Endothelial cell of umbilical vein (primary cell): ENCODE measurements at regions not wholly inside any gene's neighbourhood (a gene's known extent, or its start where the extent isn't known, plus 50 kb on each side); places are given as distances from the start of the nearest gene placed in this dataset.
"Not testable (repeated sequence)": the region's sequence is repeated elsewhere in the genome, so short reads cannot be mapped to it uniquely, and the experiment has no call there.

ENCODE experiments used
- MYC ChIP-seq: IDR thresholded peaks from one replicate; pipeline ENCODE4 v1.6.1; 2011; ENCODE audit warnings: mild to moderate bottlenecking, low read depth, low read length
- POLR2A ChIP-seq: IDR thresholded peaks from 2 replicates; pipeline ENCODE4 v1.6.1; 2012; ENCODE audit warnings: low read depth, mild to moderate bottlenecking, control low read depth, low read length
- POLR2AphosphoS5 ChIP-seq: IDR thresholded peaks from 2 replicates; pipeline ENCODE4 v1.6.1; 2012; ENCODE audit warnings: low read depth, mild to moderate bottlenecking, control low read depth, low read length, moderate library complexity; ENCODE audit not compliant: insufficient read depth
- TF ChIP-seq, protein P1 (sequence below), 2 donors: IDR thresholded peaks; 1 replicate in 1 of 2; 2 replicates in 1 of 2; pipeline ENCODE4 v1.5.1; 2011; ENCODE audit warnings: low read length in 2 of 2, mild to moderate bottlenecking in 2 of 2, moderate library complexity in 2 of 2, control low read depth in 1 of 2, inconsistent platforms in 1 of 2, low read depth in 1 of 2; ENCODE audit not compliant: insufficient read depth in 1 of 2; ENCODE audit errors: extremely low read depth in 1 of 2

DNA sequence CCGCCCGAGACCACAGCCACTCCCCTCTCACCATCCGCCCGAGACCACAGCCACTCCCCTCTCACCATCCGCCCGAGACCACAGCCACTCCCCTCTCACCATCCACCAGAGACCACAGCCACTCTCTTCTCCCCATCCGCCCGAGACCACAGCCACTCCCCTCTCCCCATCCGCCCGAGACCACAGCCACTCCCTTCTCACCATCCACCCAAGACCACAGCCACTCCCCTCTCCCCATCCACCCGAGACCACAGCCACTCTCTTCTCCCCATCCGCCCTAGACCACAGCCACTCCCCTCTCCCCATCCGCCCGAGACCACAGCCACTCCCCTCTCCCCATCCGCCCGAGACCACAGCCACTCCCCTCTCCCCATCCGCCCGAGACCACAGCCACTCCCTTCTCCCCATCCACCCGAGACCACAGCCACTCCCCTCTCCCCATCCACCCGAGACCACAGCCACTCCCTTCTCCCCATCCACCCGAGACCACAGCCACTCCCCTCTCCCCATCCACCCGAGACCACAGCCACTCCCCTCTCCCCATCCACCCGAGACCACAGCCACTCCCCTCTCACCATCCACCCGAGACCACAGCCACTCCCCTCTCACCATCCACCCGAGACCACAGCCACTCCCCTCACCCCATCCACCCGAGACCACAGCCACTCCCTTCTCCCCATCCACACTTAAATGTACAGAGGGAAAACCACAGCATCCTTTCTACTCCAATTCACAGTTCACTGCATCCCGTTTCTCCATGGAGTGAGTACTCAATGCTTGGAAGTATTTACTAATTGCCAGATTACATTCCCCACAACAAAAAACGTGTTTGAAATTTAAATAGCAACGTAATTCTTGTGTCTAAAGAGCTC lies 83.5 kb upstream of the SFSWAP start:
- not testable (repeated sequence) for TF ChIP-seq MYC, POLR2AphosphoS5, POLR2A
- TF ChIP-seq, protein P1, sequence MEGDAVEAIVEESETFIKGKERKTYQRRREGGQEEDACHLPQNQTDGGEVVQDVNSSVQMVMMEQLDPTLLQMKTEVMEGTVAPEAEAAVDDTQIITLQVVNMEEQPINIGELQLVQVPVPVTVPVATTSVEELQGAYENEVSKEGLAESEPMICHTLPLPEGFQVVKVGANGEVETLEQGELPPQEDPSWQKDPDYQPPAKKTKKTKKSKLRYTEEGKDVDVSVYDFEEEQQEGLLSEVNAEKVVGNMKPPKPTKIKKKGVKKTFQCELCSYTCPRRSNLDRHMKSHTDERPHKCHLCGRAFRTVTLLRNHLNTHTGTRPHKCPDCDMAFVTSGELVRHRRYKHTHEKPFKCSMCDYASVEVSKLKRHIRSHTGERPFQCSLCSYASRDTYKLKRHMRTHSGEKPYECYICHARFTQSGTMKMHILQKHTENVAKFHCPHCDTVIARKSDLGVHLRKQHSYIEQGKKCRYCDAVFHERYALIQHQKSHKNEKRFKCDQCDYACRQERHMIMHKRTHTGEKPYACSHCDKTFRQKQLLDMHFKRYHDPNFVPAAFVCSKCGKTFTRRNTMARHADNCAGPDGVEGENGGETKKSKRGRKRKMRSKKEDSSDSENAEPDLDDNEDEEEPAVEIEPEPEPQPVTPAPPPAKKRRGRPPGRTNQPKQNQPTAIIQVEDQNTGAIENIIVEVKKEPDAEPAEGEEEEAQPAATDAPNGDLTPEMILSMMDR (IDR thresholded peaks at IDR 0.05; ENCODE audit: extremely low read depth in 1 of 2, insufficient read depth in 1 of 2, low read depth in 1 of 2, low read length in 2 of 2): not testable (repeated sequence)
